ENCODE measurements at regions not wholly inside any gene's neighbourhood (a gene's known extent, or its start where the extent isn't known, plus 50 kb on each side); places are given as distances from the start of the nearest gene placed in this dataset.
"Not testable (repeated sequence)": the region's sequence is repeated elsewhere in the genome, so short reads cannot be mapped to it uniquely, and the experiment has no call there.

GRCh38 chr2:192696857-192697256 is 502.1 kb upstream of the TMEFF2 start:
- no peak for DNase-seq (ENCODE audit: low read depth in 4 of 4, low spot score in 3 of 4)

- DNase-seq (ENCODE audit: low read depth in 4 of 4, low spot score in 3 of 4) = no peak
Measured at GRCh38 chr2:192687015-192687414, 492.3 kb upstream of the TMEFF2 start.

GRCh38 chr2:192682511-192682910 is 487.8 kb upstream of the TMEFF2 start:
- DNase-seq (ENCODE audit: low read depth in 4 of 4, low spot score in 3 of 4) = not testable (repeated sequence)

GRCh38 chr2:192675681-192676080 is 480.9 kb upstream of the TMEFF2 start:
- no peak for DNase-seq (ENCODE audit: low read depth in 4 of 4, low spot score in 3 of 4)

- DNase-seq (ENCODE audit: low read depth in 4 of 4, low spot score in 3 of 4) = no peak
Measured at GRCh38 chr2:192669505-192670091, 474.9 kb upstream of the TMEFF2 start.

- DNase-seq (ENCODE audit: low read depth in 4 of 4, low spot score in 3 of 4) = not testable (repeated sequence)
Measured at GRCh38 chr2:192660555-192660954, 465.8 kb upstream of the TMEFF2 start.

- no peak for DNase-seq (ENCODE audit: low read depth in 4 of 4, low spot score in 3 of 4)
Measured at GRCh38 chr2:192657362-192657761, 462.6 kb upstream of the TMEFF2 start.

GRCh38 chr2:192655916-192656315 is 461.2 kb upstream of the TMEFF2 start:
- DNase-seq (ENCODE audit: low read depth in 4 of 4, low spot score in 3 of 4) = no peak

- no peak for DNase-seq (ENCODE audit: low read depth in 4 of 4, low spot score in 3 of 4)
Measured at GRCh38 chr2:192645811-192646598, 451.3 kb upstream of the TMEFF2 start.

GRCh38 chr2:192634557-192634956 is 439.8 kb upstream of the TMEFF2 start:
- no peak for DNase-seq (ENCODE audit: low read depth in 4 of 4, low spot score in 3 of 4)

GRCh38 chr2:192628017-192628416 is 433.3 kb upstream of the TMEFF2 start:
- no peak for DNase-seq (ENCODE audit: low read depth in 4 of 4, low spot score in 3 of 4)

- DNase-seq (ENCODE audit: low read depth in 4 of 4, low spot score in 3 of 4) = no peak
Measured at GRCh38 chr2:192615105-192615504, 420.4 kb upstream of the TMEFF2 start.

GRCh38 chr2:192604295-192604694 is 409.6 kb upstream of the TMEFF2 start:
- no peak for DNase-seq (ENCODE audit: low read depth in 4 of 4, low spot score in 3 of 4)

GRCh38 chr2:192598649-192599048 is 403.9 kb upstream of the TMEFF2 start:
- DNase-seq (ENCODE audit: low read depth in 4 of 4, low spot score in 3 of 4) = not testable (repeated sequence)

GRCh38 chr2:192593561-192593960 is 398.8 kb upstream of the TMEFF2 start:
- no peak for DNase-seq (ENCODE audit: low read depth in 4 of 4, low spot score in 3 of 4)

GRCh38 chr2:192591617-192592016 is 396.9 kb upstream of the TMEFF2 start:
- DNase-seq (ENCODE audit: low read depth in 4 of 4, low spot score in 3 of 4) = no peak

- DNase-seq (ENCODE audit: low read depth in 4 of 4, low spot score in 3 of 4) = no peak
Measured at GRCh38 chr2:192585418-192585817, 390.7 kb upstream of the TMEFF2 start.

GRCh38 chr2:192584976-192585375 is 390.2 kb upstream of the TMEFF2 start:
- DNase-seq (ENCODE audit: low read depth in 4 of 4, low spot score in 3 of 4) = no peak

- no peak for DNase-seq (ENCODE audit: low read depth in 4 of 4, low spot score in 3 of 4)
Measured at GRCh38 chr2:192579965-192580700, 385.4 kb upstream of the TMEFF2 start.

- DNase-seq (ENCODE audit: low read depth in 4 of 4, low spot score in 3 of 4) = no peak
Measured at GRCh38 chr2:192578780-192579179, 384.0 kb upstream of the TMEFF2 start.

- DNase-seq (ENCODE audit: low read depth in 4 of 4, low spot score in 3 of 4) = no peak
Measured at GRCh38 chr2:192577706-192578105, 383.0 kb upstream of the TMEFF2 start.

- no peak for DNase-seq (ENCODE audit: low read depth in 4 of 4, low spot score in 3 of 4)
Measured at GRCh38 chr2:192574552-192574951, 379.8 kb upstream of the TMEFF2 start.
